ENCODE measurements at regions not wholly inside any gene's neighbourhood (a gene's known extent, or its start where the extent isn't known, plus 50 kb on each side); places are given as distances from the start of the nearest gene placed in this dataset.

GRCh38 chr1:83742446-83742845 lies 256.5 kb downstream of the TTLL7 start:
- no peak for TF ChIP-seq CTCF (IDR thresholded peaks at IDR 0.05; ENCODE audit: poor library complexity, severe bottlenecking)
- Histone ChIP-seq H3K4me3 (ENCODE audit: severe bottlenecking) (no peak overlapping the region), H3K4me1 (ENCODE audit: insufficient read depth, poor library complexity, severe bottlenecking) (no peaks in the 10 kb centered on the region), H3K9me3 (ENCODE audit: severe bottlenecking) (no peaks in the 10 kb centered on the region), H3K27me3 (ENCODE audit: insufficient read depth, poor library complexity, severe bottlenecking) (no peaks in the 10 kb centered on the region), H3K27ac (ENCODE audit: poor library complexity, severe bottlenecking) (no peak overlapping the region), H3K36me3 (ENCODE audit: low read depth) (no peaks in the 10 kb centered on the region)
- DNase-seq (ENCODE audit: low spot score) = no peak
- ATAC-seq (ENCODE audit: low read depth) = no peak

GRCh38 chr1:83741770-83742169 lies 257.2 kb downstream of the TTLL7 start:
- TF ChIP-seq CTCF (IDR thresholded peaks at IDR 0.05; ENCODE audit: poor library complexity, severe bottlenecking) = no peak
- Histone ChIP-seq H3K27me3 (ENCODE audit: insufficient read depth, poor library complexity, severe bottlenecking) (no peaks in the 10 kb centered on the region), H3K4me3 (ENCODE audit: severe bottlenecking) (no peak overlapping the region), H3K27ac (ENCODE audit: poor library complexity, severe bottlenecking) (no peak overlapping the region), H3K9me3 (ENCODE audit: severe bottlenecking) (no peaks in the 10 kb centered on the region), H3K36me3 (ENCODE audit: low read depth) (no peaks in the 10 kb centered on the region), H3K4me1 (ENCODE audit: insufficient read depth, poor library complexity, severe bottlenecking) (no peaks in the 10 kb centered on the region)
- ATAC-seq (ENCODE audit: low read depth) = no peak
- DNase-seq (ENCODE audit: low spot score) = no peak

- no peak overlapping the region for H3K4me3 ChIP-seq (ENCODE audit: severe bottlenecking)
- H3K4me1 ChIP-seq (ENCODE audit: insufficient read depth, poor library complexity, severe bottlenecking) = no peaks in the 10 kb centered on the region
- ATAC-seq (ENCODE audit: low read depth) (no peak), DNase-seq (ENCODE audit: low spot score) (no peak)
- H3K9me3 ChIP-seq (ENCODE audit: severe bottlenecking) = no peaks in the 10 kb centered on the region
- H3K27me3 ChIP-seq (ENCODE audit: insufficient read depth, poor library complexity, severe bottlenecking) = no peaks in the 10 kb centered on the region
- no peaks in the 10 kb centered on the region for H3K36me3 ChIP-seq (ENCODE audit: low read depth)
- TF ChIP-seq CTCF (IDR thresholded peaks at IDR 0.05; ENCODE audit: poor library complexity, severe bottlenecking) = no peak
- H3K27ac ChIP-seq (ENCODE audit: poor library complexity, severe bottlenecking) = no peak overlapping the region
These were observed 257.6 kb downstream of the TTLL7 start for GRCh38 chr1:83741348-83741747.

GRCh38 chr1:83735526-83735925 lies 263.4 kb downstream of the TTLL7 start:
- Histone ChIP-seq H3K36me3 (ENCODE audit: low read depth) (no peaks in the 10 kb centered on the region), H3K27me3 (ENCODE audit: insufficient read depth, poor library complexity, severe bottlenecking) (no peaks in the 10 kb centered on the region), H3K4me1 (ENCODE audit: insufficient read depth, poor library complexity, severe bottlenecking) (no peaks in the 10 kb centered on the region), H3K9me3 (ENCODE audit: severe bottlenecking) (no peaks in the 10 kb centered on the region), H3K4me3 (ENCODE audit: severe bottlenecking) (no peak overlapping the region), H3K27ac (ENCODE audit: poor library complexity, severe bottlenecking) (no peak overlapping the region)
- no peak for DNase-seq (ENCODE audit: low spot score)
- no peak for TF ChIP-seq CTCF (IDR thresholded peaks at IDR 0.05; ENCODE audit: poor library complexity, severe bottlenecking)
- ATAC-seq (ENCODE audit: low read depth) = no peak

- no peak for TF ChIP-seq CTCF (IDR thresholded peaks at IDR 0.05; ENCODE audit: poor library complexity, severe bottlenecking)
- no peak overlapping the region for H3K4me3 ChIP-seq (ENCODE audit: severe bottlenecking)
- DNase-seq (ENCODE audit: low spot score) (no peak), ATAC-seq (ENCODE audit: low read depth) (no peak)
- no peaks in the 10 kb centered on the region for H3K9me3 ChIP-seq (ENCODE audit: severe bottlenecking)
- no peaks in the 10 kb centered on the region for H3K36me3 ChIP-seq (ENCODE audit: low read depth)
- no peaks in the 10 kb centered on the region for H3K27me3 ChIP-seq (ENCODE audit: insufficient read depth, poor library complexity, severe bottlenecking)
- no peak overlapping the region for H3K27ac ChIP-seq (ENCODE audit: poor library complexity, severe bottlenecking)
- H3K4me1 ChIP-seq (ENCODE audit: insufficient read depth, poor library complexity, severe bottlenecking) = no peaks in the 10 kb centered on the region
These were observed 264.5 kb downstream of the TTLL7 start for GRCh38 chr1:83734420-83734819.
